Activated CD8-positive, alpha-beta memory T cell treated with anti-CD3 and anti-CD28 coated beads, Interleukin-2, amount 50 U/mL, for 24 hours (primary cell): ENCODE measurements at regions not wholly inside any gene's neighbourhood (a gene's known extent, or its start where the extent isn't known, plus 50 kb on each side); places are given as distances from the start of the nearest gene placed in this dataset.
"Not testable (repeated sequence)": the region's sequence is repeated elsewhere in the genome, so short reads cannot be mapped to it uniquely, and the experiment has no call there.

ENCODE experiments used
- DNase-seq: peaks from one replicate; pipeline ENCODE4 v3.0.0-alpha.2; 2020; ENCODE audit errors: extremely low read depth

GRCh38 chr6:99802396-99803031, 191.5 kb downstream of the MCHR2 start:
- DNase-seq, result no peak

- no peak for DNase-seq
Measured at GRCh38 chr6:99808992-99809391, 185.0 kb downstream of the MCHR2 start.

GRCh38 chr6:99810295-99810694, 183.7 kb downstream of the MCHR2 start:
- no peak for DNase-seq

DNA sequence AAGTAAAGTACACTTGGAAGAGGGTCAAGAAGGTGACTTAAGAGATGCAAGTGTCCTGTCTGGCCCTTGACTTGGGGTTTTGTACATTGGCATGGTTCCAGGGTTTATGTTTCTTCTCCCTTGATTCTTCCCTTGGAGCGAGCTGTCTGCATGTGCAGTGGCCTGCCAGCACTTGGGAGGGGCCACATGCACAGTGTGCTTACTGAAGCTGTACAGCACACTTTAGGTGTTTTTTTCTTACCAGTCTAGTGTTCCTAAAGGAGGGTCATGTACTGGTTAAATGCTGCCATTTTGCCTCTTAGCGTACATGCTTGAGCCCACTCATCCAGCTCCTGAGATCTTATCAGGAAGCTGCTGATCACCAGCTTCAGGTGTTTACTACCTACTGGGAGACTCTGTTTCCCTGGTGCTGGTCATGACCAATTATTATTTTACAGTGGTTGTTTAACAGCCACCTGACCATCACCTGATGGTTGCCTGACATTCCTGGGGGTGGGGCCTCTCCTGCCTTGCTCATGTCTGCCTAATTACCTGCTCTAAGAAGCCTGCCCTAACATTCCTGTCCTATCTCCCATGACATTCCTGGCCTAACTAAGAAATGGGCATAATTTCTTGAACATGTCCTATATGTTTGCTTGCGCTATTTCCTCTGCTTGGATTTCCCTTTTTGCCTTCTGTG, 182.9 kb downstream of the MCHR2 start:
- no peak for DNase-seq

DNA sequence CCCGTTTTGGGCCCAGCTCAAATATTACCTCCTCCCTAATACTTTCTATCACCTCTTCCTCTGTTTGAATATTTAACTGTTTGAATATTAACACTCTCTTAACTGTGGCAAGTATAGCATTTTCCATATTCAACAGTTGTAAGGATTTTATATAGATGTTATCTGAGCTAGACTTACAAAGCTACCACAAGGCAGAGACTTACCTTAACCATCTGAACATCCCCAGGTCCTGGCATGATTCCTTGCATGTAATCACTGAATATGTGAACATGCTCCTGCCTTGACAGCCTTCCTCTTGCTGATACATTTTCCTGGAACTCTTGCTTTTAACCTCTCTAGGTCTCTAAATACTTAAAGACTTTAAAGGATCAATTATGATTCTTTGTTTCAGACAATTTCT, 182.4 kb downstream of the MCHR2 start:
- DNase-seq, result no peak

DNA sequence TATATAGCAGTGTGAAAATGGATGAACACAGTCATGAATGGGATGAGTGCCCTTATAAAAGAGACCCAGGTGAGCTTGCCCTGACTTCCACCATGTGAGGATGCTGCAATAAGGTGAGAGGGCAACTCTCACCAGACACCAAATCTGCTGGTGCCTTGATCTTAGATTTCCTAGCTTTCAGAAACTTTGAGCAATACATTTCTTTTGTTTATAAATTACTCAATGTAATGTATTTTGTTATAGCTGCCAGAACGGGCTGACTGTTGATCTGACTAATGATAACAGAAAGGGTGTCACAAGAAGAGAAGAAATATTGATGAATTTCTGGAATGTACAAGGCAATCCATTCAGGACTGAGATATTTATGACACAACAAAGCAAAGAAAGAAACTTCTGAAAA, 180.5 kb downstream of the MCHR2 start:
- DNase-seq, result no peak

- no peak for DNase-seq
Measured at GRCh38 chr6:99814230-99814928, 179.6 kb downstream of the MCHR2 start.

GRCh38 chr6:99816795-99817194, 177.2 kb downstream of the MCHR2 start:
- DNase-seq, result no peak

DNA sequence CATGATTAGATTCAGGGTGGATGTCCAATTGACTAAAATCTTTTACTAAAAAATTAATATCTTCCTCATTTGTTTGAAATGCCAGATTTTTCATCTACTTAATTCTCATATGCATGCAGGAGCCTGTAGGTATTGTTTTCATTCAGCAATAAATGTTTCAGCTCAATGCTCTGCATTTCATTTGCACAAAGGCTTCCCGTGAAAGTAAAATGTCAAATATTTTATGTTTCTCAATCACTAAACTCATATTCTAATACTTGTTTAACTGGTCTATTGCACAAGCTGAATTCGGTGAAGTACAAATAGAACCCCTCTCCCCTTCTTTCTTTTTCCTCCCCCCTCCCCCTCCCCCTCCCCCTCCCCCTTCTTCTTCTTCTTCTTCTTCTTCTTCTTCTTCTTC, 175.9 kb downstream of the MCHR2 start:
- DNase-seq, result no peak

DNA sequence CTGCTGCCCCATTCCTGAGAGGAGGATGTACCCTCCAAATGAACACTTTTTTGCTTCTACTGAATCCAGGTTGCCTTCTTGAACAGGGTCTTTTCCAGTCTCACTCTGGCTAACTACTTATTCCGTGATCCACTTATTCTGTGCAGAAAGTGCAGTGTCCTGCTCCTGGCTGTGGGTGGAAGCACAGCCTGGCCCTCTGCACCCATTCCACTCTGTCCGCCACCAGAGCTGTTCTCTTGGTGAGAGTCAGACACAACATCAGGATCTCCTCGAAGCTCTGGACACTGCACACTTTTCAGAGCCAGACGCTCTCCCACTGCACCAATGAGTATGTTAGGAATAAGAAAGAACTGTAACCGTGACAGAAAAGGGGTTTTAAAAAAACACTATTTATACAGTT, 174.2 kb downstream of the MCHR2 start:
- no peak for DNase-seq

- DNase-seq, result no peak
Measured at GRCh38 chr6:99821164-99821563, 172.9 kb downstream of the MCHR2 start.

DNA sequence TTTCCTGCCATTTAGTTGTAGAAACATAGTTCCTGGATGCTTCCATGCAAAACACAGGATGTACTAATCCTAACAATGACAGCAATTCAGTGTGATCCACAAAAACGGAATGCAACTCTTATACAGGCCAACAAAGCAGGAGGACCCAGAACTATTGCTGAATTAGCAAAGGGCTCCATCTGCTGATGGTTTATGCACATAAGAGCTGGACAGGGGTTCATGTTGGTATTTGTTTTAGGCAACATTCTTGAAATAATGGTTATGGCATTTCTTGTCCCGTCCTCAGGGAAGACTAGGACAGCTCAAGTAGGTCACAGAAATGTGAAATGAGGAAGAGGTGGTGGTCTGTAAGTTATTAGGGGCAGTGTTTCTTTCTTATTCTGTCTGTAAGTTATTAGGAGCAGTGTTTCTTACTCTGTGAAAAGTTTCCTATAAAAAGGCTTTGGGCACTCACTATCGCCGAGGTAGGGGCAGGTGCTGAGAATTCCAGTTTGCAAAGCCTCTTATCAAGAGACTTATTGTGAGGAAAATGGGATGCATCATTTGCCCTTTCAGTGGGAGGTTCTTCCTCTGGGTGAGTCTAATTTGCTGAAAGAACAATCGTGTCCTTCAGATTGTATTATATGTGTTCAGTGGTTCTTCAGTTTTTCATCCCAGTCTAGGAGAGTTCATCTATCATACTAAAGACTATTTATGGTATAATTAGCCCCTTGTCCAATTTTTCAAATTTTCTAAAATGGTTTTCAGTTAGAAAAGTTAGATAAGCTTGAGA, 171.1 kb downstream of the MCHR2 start:
- DNase-seq, result no peak

GRCh38 chr6:99823513-99824235, 170.3 kb downstream of the MCHR2 start:
- DNase-seq, result not testable (repeated sequence)

GRCh38 chr6:99833034-99833433, 161.0 kb downstream of the MCHR2 start:
- no peak for DNase-seq

DNA sequence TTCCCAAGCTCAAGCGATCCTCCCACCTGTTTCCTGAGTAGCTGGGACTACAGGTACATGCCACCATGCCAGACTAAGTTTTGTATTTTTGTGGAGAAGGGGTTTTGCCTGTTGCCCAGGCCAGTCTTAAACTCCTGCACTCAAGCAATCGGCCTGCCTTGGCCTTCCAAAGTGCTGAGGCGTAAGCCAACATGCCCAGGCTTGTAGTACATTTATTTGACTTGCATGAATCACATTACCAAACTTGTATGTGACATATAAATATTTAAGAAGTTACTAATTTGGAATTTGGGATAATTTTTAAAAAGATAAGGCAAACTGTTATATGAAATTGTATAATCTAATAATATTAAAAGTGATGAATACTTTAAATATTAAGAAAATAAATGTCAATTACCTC, 157.6 kb downstream of the MCHR2 start:
- no peak for DNase-seq

DNA sequence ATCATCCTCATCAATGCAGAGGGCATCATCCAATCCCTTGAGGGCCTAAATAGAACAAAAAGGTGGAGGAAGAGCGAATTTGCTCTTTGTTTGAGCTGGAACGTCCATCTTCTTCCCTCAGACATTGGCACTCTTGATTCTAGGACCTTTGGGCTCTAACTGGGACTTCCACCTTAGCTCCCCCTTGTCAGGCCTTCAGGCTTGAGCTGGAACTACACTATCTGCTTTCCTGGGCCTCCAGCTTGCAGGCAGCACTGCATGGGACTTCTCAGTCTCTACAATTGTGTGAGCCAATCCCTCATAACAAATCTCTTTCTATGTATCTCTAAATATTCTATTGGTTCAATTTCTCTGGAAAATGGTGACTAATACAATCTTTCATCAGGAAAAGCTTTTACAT, 155.4 kb downstream of the MCHR2 start:
- no peak for DNase-seq

GRCh38 chr6:99841297-99841696, 152.7 kb downstream of the MCHR2 start:
- no peak for DNase-seq

GRCh38 chr6:99846006-99846405, 148.0 kb downstream of the MCHR2 start:
- no peak for DNase-seq

DNA sequence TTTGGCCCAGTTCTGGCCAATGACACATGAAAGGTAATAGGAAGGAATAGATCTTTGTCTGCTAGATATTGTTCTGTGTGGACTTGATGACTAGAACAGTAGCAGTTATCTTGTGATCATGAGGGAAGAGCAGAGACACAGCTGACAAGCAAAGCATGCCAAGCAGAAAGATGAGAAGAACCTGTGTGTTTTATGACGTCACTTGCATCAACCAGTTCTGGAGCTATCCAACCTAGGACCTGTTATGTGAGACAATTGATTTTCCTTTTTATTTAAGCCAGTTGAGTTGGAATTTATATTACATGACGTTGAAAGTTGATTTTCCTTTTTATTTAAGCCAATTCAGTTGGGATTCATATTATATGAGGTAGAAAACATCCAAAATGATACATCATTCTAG, 143.2 kb downstream of the MCHR2 start:
- no peak for DNase-seq

DNA sequence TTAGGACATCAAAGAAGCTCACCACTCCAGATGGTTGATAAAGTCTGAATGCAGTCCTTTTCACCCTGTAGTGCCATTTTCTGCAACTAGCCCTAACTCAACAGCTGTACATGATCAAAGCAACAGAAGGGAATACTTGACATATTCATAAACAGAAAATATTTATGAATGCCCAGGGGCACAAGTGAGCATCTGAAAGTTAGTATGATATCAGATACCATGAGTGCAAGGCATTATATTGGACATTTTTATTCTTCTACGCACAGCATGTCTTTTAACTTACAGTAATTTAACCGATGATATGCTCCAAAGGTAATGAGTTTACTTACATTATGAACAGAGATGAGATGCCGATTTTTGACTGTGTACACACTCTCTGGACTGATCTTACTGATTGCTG, 142.0 kb downstream of the MCHR2 start:
- DNase-seq, result no peak

- no peak for DNase-seq
Measured at GRCh38 chr6:99867026-99867425, 127.0 kb downstream of the MCHR2 start.
